ENCODE measurements at regions not wholly inside any gene's neighbourhood (a gene's known extent, or its start where the extent isn't known, plus 50 kb on each side); places are given as distances from the start of the nearest gene placed in this dataset.
"Not testable (repeated sequence)": the region's sequence is repeated elsewhere in the genome, so short reads cannot be mapped to it uniquely, and the experiment has no call there.

DNA sequence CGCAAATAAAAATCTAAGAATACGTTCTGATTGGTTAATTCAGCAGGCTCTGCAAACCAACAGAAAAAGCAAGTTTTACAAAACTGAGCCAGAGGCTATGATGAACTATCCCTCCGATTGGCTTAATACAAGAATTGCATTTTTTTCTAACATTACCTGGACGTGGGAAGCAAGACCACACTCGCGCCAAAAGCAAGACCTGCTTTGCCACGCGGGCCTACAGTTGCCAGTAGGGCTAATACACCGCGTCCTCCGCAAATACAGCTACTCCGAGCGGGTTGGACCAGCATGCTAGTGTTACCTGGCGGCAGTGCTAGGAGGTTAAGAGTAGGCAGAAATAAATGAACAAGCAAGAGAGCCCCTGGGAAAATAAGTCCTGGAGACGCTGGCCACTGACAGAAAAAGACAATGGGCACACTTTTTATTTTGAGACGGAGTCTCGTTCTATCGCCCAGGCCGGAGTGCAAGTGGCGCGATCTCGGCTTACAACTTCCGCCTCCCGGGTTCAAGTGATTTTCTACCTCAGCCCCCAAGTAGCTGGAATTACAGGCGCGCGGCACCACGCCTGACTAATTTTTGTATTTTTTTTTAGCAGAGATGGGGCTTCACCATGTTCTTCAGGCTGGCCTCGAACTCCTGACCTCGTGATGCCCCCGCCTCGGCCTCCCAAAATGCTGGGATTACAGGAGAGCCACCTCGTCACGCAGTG is 131.9 kb upstream of the BTN3A2 start:
- TF ChIP-seq, protein P1, sequence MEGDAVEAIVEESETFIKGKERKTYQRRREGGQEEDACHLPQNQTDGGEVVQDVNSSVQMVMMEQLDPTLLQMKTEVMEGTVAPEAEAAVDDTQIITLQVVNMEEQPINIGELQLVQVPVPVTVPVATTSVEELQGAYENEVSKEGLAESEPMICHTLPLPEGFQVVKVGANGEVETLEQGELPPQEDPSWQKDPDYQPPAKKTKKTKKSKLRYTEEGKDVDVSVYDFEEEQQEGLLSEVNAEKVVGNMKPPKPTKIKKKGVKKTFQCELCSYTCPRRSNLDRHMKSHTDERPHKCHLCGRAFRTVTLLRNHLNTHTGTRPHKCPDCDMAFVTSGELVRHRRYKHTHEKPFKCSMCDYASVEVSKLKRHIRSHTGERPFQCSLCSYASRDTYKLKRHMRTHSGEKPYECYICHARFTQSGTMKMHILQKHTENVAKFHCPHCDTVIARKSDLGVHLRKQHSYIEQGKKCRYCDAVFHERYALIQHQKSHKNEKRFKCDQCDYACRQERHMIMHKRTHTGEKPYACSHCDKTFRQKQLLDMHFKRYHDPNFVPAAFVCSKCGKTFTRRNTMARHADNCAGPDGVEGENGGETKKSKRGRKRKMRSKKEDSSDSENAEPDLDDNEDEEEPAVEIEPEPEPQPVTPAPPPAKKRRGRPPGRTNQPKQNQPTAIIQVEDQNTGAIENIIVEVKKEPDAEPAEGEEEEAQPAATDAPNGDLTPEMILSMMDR (IDR thresholded peaks at IDR 0.05; ENCODE audit: control insufficient read depth, insufficient read depth, low read depth, low read length, missing control alignments): no peak
- DNase-seq (ENCODE audit: low read depth): no peak
- peak overlapping the region; percentile 53 for H3K4me3 ChIP-seq (ENCODE audit: control insufficient read depth, low read depth, low read length)

DNA sequence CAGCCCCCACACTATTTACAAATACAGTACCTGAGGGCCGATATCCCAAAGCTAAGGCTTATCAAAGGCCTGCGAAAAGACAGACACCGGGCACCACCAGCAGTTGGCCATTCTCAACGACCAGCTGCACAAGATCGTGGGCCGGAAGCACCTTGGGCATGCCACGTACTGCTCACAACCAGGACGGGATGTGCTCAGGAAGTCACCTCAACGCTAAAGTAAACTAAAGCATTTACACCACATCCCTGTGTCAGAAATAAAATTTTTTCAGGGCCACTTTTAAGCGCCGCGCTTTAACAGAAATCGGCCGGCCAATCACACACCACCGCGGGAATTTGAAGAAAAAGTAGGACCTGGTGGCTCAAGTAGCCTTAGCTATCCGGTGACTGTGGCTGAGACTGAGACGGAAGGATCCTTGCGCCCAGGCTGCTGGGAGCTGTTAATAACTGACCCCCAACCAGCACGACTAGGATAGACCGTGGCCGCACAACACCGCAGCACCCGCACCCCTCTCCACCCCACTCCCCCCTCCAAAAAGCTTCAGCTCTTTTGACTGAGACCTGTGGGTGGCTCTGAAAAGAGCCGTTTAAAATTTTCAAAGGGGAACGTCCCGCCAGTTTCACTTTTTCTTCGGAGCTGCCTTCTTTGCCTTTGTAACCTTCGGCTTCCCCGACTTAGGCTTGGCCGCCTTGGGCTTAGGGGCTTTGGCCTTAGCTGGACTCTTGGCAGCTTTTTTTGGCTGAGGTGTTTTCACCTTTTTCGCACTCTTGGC is 131.2 kb upstream of the BTN3A2 start:
- TF ChIP-seq, protein P1 (IDR thresholded peaks at IDR 0.05; ENCODE audit: control insufficient read depth, insufficient read depth, low read depth, low read length, missing control alignments): no peak
- DNase-seq (ENCODE audit: low read depth): no peak
- peak overlapping the region; percentile 53 for H3K4me3 ChIP-seq (ENCODE audit: control insufficient read depth, low read depth, low read length)

DNA sequence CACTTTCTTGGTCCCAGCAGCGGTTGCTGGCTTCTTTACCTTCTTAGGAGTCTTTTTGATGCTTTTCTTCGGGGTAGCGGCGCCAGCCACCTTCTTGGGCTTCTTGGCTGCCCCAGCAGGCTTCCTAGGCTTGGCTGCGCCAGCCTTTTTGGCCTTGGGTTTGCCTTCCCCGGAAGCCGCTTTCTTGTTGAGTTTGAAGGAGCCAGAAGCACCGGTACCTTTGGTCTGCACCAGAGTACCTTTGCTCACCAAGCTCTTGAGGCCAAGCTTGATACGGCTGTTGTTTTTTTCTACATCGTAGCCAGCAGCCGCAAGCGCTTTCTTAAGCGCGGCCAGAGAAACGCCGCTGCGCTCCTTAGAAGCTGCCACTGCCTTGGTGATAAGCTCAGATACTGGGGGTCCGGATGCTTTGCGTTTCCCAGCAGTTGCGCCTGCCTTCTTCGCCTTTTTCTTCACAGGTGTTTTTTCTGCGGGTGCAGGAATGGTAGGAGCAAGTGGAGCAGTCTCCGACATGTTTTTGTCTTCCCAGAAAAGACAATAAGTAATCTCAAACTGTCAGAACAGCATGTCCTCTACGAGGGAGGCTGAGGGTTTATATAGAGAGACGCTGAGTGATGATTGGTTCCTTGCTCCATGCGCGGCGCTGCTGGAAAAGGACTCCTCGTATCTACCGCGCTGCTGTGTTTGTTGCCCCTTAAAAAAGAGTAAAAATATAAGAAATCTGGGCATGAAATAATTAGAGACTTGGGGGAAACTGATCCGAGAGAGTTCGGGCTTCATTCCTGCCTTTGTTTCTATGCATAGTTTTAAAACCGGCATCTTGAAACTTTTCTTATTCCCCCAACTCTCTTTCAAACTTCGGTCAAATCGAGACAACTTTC is 130.3 kb upstream of the BTN3A2 start:
- TF ChIP-seq, protein P1 (IDR thresholded peaks at IDR 0.05; ENCODE audit: control insufficient read depth, insufficient read depth, low read depth, low read length, missing control alignments): no peak
- DNase-seq (ENCODE audit: low read depth): no peak
- H3K4me3 ChIP-seq (ENCODE audit: control insufficient read depth, low read depth, low read length): peak overlapping the region; percentile 53

DNA sequence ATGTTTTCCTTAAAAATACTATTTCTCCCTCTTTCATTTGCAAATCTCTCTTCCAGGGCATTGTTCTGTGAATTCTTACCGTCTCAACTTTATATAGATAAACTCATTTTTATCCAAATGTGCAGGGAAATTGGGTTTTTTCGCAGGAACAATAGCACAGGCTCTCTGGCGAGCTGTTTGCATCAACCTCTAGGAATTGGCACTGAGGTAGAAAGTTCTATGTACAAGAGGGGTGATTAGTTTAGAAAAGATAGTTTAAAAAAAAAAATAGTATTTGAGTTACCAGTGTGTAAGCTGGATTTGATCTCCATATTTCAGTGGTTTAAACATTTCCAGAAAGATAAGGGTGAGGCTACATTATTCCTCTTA is 129.7 kb upstream of the BTN3A2 start:
- TF ChIP-seq, protein P1 (IDR thresholded peaks at IDR 0.05; ENCODE audit: control insufficient read depth, insufficient read depth, low read depth, low read length, missing control alignments): no peak
- no peak overlapping the region for H3K4me3 ChIP-seq (ENCODE audit: control insufficient read depth, low read depth, low read length)
- no peak for DNase-seq (ENCODE audit: low read depth)

DNA sequence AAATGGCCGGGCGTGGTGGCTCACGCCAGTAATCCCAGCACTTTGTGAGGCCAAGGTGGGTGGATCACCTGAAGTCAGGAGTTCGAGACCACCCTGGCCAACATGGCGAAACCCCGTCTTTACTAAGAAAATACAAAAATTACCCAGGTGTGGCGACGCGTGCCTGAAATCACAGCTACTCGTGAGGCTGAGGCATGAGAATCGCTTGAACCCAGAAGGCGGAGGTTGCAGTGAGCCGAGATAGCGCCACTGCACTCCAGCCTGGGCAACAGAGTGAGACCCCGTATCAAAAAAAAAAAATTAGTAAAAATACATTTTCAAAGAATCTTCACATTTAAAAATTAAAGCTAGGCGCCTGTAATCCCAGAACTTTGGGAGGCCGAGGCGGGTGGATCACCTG is 125.6 kb upstream of the BTN3A2 start:
- not testable (repeated sequence) for DNase-seq (ENCODE audit: low read depth); H3K4me3 ChIP-seq (ENCODE audit: control insufficient read depth, low read depth, low read length)

DNA sequence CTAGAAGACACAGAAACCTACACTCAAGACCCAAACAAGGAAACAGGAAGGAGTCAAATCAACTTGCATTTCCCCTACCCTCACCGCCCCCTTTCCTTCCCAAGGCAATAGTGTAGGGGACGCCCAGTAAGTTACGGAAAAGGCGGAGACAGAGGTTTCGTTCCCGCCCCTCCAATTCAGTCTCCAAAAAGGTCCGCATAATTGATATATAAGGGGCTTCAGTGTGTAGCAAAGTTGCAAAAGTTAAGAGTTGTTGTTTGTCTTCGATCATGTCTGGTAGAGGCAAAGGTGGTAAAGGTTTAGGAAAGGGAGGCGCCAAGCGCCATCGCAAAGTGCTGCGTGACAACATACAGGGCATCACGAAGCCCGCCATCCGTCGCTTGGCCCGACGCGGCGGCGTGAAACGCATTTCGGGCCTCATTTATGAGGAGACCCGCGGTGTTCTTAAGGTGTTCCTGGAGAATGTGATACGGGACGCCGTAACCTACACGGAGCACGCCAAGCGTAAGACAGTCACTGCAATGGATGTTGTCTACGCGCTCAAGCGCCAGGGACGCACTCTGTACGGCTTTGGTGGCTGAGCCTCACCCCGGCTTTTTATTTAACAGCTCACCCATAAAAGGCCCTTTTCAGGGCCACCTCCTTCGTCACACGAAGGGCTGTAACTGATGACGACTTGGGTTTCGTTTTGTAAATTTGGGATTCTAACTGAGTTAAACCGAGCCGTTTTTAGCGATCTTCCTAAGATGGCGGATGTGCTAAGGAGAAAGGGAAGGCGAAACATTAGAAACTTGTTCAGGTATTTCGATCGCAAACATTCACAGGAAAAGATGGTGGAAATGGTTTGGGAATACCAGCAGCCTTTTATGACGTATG is 124.6 kb upstream of the BTN3A2 start:
- peak overlapping the region; percentile 58 for H3K4me3 ChIP-seq (ENCODE audit: control insufficient read depth, low read depth, low read length)
- DNase-seq (ENCODE audit: low read depth): no peak
- TF ChIP-seq, protein P1 (IDR thresholded peaks at IDR 0.05; ENCODE audit: control insufficient read depth, insufficient read depth, low read depth, low read length, missing control alignments): no peak
